ENCODE measurements at regions not wholly inside any gene's neighbourhood (a gene's known extent, or its start where the extent isn't known, plus 50 kb on each side); places are given as distances from the start of the nearest gene placed in this dataset.

DNA sequence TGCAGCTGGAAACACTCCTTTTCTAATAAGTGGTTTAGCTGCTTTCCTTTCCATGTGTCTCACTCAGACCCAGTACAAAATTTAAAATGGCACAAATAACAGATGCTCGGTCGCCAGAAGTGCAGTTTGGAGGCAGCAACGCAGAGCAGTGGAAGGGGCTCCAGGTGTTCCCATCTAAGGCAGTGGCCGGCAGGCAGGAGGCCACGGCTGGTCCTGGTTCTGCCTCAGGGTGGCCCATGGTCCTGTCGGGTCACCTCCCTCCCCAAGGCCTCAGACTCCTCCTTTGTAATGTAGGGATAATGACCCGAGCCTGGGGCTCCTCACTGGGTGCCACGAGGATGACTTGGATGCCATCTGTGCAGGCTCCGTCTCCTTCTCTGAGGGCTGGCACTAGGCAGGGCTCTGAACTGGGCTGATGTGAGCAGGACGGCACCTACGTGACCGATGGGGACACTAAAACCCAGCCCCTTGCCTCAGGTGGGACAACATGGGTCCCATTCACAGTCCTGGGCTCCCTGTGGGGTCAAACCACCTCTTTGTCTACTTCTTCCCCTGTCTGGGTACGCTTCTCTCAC lies 80.9 kb upstream of the SLC66A3 start:
- Histone ChIP-seq H3K27ac (ENCODE audit: insufficient read length, low read depth, low read length) (no peak overlapping the region), H3K4me1 (ENCODE audit: insufficient read depth, low read length) (0 out of 2 replicates have a peak, but pooled peaks cover 3% of the 10 kb centered on the region), H3K56ac (ENCODE audit: insufficient read length, low read depth, low read length) (no peak overlapping the region), H2BK15ac (ENCODE audit: low read depth, low read length) (no peak overlapping the region), H3K9me3 (ENCODE audit: control insufficient read depth, low read depth, low read length) (no peaks in the 10 kb centered on the region), H4K91ac (ENCODE audit: insufficient read length, low read depth, low read length) (no peak overlapping the region), H3K14ac (ENCODE audit: insufficient read depth, low read length) (no peak overlapping the region; the same call in 1 of the 2 replicates), H3T11ph (ENCODE audit: low read length) (no peak overlapping the region), H3K79me2 (ENCODE audit: insufficient read depth, low read length) (no peaks in the 10 kb centered on the region), H2AK5ac (ENCODE audit: insufficient read length, low read length) (no peak overlapping the region), H3K18ac (ENCODE audit: insufficient read length, low read depth, low read length) (no peak overlapping the region), H4K5ac (ENCODE audit: insufficient read length, low read depth, low read length) (no peak overlapping the region), H3K79me1 (ENCODE audit: insufficient read depth, low read depth, low read length, poor library complexity, severe bottlenecking) (no peaks in the 10 kb centered on the region), H2BK12ac (ENCODE audit: insufficient read length, low read depth, low read length) (no peak overlapping the region), H4K8ac (replicated peaks; ENCODE audit: insufficient read length, low read depth, low read length) (no peak overlapping the region), H2BK120ac (ENCODE audit: low read depth, low read length, poor library complexity, severe bottlenecking) (no peak overlapping the region), H2BK20ac (ENCODE audit: low read depth, low read length, poor library complexity, severe bottlenecking) (no peak overlapping the region), H3K4ac (ENCODE audit: low read depth, low read length) (no peak overlapping the region), H2AFZ (ENCODE audit: low read length) (no peak overlapping the region), H3K4me2 (ENCODE audit: insufficient read depth, insufficient read length, low read length) (no peak overlapping the region), H3K9ac (ENCODE audit: extremely low read depth, insufficient read length, low read length) (no peak overlapping the region), H2BK5ac (ENCODE audit: insufficient read length, low read length) (no peak overlapping the region), H3K23me2 (ENCODE audit: insufficient read length, low read depth, low read length, poor library complexity, severe bottlenecking) (no peaks in the 10 kb centered on the region), H3K27me3 (ENCODE audit: insufficient read depth, low read length) (no peaks in the 10 kb centered on the region), H4K20me1 (ENCODE audit: control insufficient read depth, insufficient read depth, insufficient read length) (no peaks in the 10 kb centered on the region), H3K23ac (ENCODE audit: insufficient read length, low read depth, low read length) (no peak overlapping the region)
- Mint-ChIP-seq H3K36me3 (ENCODE audit: insufficient read depth in 1 of 3, low read depth in 3 of 3) (no peaks in the 10 kb centered on the region), H3K4me1 (peaks cover 24% of the 10 kb centered on the region in 2 experiments), H3K27ac (no peak overlapping the region; a peak in 1 of 7 replicates), H3K27me3 (ENCODE audit: low read depth) (no peaks in the 10 kb centered on the region; the same call in 1 of the 2 replicates), H3K9me3 (peaks cover 2 to 7% of the 10 kb centered on the region in 2 experiments; a peak in 3 of 5 replicates), H3K4me3 (no peak overlapping the region)
- WGBS (ENCODE audit: extremely low coverage, insufficient read length, low lambda C conversion rate): no CpG with 5 or more reads among the region's 13 CpGs
- DNase-seq: no peak
- TF ChIP-seq CTCF (conservative IDR thresholded peaks at IDR 0.05): no peak
